ENCODE measurements at regions not wholly inside any gene's neighbourhood (a gene's known extent, or its start where the extent isn't known, plus 50 kb on each side); places are given as distances from the start of the nearest gene placed in this dataset.
A peak's percentile ranks its signal among the peaks of the same experiment; 100 is the strongest.

GRCh38 chr6:145489583-145489982 lies 245.7 kb downstream of the EPM2A start:
- Histone ChIP-seq H3K27ac (ENCODE audit: low read depth in 1 of 2, low read length in 2 of 2) (no peak overlapping the region), H3K9me3 (ENCODE audit: control insufficient read depth in 1 of 2, insufficient read depth in 1 of 2, low read length in 2 of 2) (peaks cover 0 to 12% of the 10 kb centered on the region in 2 experiments), H3K36me3 (ENCODE audit: insufficient read depth, low read length) (no peaks in the 10 kb centered on the region), H3K27me3 (ENCODE audit: control insufficient read depth in 1 of 2, insufficient read depth in 2 of 2, low read length in 2 of 2) (no peaks in the 10 kb centered on the region), H3K4me1 (ENCODE audit: insufficient read depth, low read length) (no peaks in the 10 kb centered on the region), H3K4me3 (ENCODE audit: low read length) (no peak overlapping the region)
- Mint-ChIP-seq H3K9me3 (peaks cover 16% of the 10 kb centered on the region), H3K4me3 (no peak overlapping the region), H3K27me3 (no peaks in the 10 kb centered on the region), H3K27ac (no peak overlapping the region), H3K36me3 (ENCODE audit: low read depth) (no peaks in the 10 kb centered on the region), H3K4me1 (ENCODE audit: low read depth) (no peaks in the 10 kb centered on the region)
- DNase-seq: no peak
- ChIA-PET POLR2A (no interaction called here), CTCF (no interaction called here)
- TF ChIP-seq, protein P1, sequence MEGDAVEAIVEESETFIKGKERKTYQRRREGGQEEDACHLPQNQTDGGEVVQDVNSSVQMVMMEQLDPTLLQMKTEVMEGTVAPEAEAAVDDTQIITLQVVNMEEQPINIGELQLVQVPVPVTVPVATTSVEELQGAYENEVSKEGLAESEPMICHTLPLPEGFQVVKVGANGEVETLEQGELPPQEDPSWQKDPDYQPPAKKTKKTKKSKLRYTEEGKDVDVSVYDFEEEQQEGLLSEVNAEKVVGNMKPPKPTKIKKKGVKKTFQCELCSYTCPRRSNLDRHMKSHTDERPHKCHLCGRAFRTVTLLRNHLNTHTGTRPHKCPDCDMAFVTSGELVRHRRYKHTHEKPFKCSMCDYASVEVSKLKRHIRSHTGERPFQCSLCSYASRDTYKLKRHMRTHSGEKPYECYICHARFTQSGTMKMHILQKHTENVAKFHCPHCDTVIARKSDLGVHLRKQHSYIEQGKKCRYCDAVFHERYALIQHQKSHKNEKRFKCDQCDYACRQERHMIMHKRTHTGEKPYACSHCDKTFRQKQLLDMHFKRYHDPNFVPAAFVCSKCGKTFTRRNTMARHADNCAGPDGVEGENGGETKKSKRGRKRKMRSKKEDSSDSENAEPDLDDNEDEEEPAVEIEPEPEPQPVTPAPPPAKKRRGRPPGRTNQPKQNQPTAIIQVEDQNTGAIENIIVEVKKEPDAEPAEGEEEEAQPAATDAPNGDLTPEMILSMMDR (IDR thresholded peaks at IDR 0.05): no peak
- intact Hi-C loops (cut with DNase I, micrococcal nuclease): no loop called here
- ATAC-seq (ENCODE audit: poor library complexity): no peak

DNA sequence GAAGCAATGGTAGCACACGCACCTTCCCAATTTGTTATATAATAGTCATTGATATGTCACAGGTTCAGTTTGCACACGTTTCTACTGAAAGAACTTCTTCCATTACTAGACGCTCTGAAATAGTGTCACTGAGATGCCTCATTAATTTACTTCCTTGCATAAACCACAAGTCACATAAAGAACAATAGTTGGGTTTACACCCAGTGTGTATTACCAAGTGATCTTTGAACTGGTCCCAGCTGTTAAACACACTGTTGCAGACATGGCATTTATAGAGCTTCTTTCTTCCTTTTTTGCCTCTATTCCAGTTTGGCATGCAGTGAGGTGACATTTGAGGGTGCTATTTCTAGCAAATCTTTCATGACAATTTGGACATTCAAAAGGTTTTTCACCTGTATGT lies 245.3 kb downstream of the EPM2A start:
- H3K27me3 ChIP-seq (ENCODE audit: control insufficient read depth in 1 of 2, insufficient read depth in 2 of 2, low read length in 2 of 2): no peaks in the 10 kb centered on the region
- no peak overlapping the region for H3K4me3 Mint-ChIP-seq
- H3K9me3 ChIP-seq (ENCODE audit: control insufficient read depth in 1 of 2, insufficient read depth in 1 of 2, low read length in 2 of 2): peaks cover 0 to 12% of the 10 kb centered on the region in 2 experiments
- TF ChIP-seq, protein P1 (IDR thresholded peaks at IDR 0.05): no peak
- H3K4me1 ChIP-seq (ENCODE audit: insufficient read depth, low read length): no peaks in the 10 kb centered on the region
- no peak overlapping the region for H3K4me3 ChIP-seq (ENCODE audit: low read length)
- no peaks in the 10 kb centered on the region for H3K4me1 Mint-ChIP-seq (ENCODE audit: low read depth)
- H3K9me3 Mint-ChIP-seq: peaks cover 16% of the 10 kb centered on the region
- ChIA-PET CTCF (no interaction called here), POLR2A (no interaction called here)
- H3K27me3 Mint-ChIP-seq: no peaks in the 10 kb centered on the region
- H3K27ac Mint-ChIP-seq: no peak overlapping the region
- no peak for ATAC-seq (ENCODE audit: poor library complexity)
- no peak overlapping the region for H3K27ac ChIP-seq (ENCODE audit: low read depth in 1 of 2, low read length in 2 of 2)
- intact Hi-C loops (cut with DNase I, micrococcal nuclease): no loop called here
- no peaks in the 10 kb centered on the region for H3K36me3 Mint-ChIP-seq (ENCODE audit: low read depth)
- no peaks in the 10 kb centered on the region for H3K36me3 ChIP-seq (ENCODE audit: insufficient read depth, low read length)
- DNase-seq: no peak

DNA sequence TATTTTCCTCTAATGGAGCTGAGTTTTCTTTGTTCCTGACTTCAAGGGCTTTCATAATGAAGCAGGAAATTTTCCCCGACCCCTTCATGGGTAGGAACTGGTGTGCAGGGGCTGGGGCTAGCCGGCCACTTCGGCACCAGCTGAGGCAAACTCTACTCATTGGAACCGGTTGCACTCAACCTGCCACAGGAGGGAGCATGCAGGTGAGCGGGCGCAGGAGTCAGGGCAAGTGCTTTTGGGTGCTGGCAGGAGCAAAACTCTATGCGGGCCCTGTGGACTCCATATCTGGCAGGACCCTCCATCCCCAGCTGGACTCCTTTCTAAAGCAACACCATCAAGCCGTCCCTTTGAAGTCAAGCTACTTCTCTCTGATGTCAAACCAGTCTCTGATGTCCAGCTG lies 244.2 kb downstream of the EPM2A start:
- Mint-ChIP-seq H3K36me3 (ENCODE audit: low read depth) (no peaks in the 10 kb centered on the region), H3K27me3 (no peaks in the 10 kb centered on the region), H3K4me1 (ENCODE audit: low read depth) (no peaks in the 10 kb centered on the region), H3K9me3 (peaks cover 19% of the 10 kb centered on the region), H3K27ac (no peak overlapping the region), H3K4me3 (no peak overlapping the region)
- CTCF ChIA-PET: no interaction called here
- no peak for ATAC-seq (ENCODE audit: poor library complexity)
- POLR2A ChIA-PET: no interaction called here
- H3K4me1 ChIP-seq (ENCODE audit: insufficient read depth, low read length): no peaks in the 10 kb centered on the region
- intact Hi-C loops (cut with DNase I, micrococcal nuclease): no loop called here
- no peaks in the 10 kb centered on the region for H3K27me3 ChIP-seq (ENCODE audit: control insufficient read depth in 1 of 2, insufficient read depth in 2 of 2, low read length in 2 of 2)
- no peak overlapping the region for H3K4me3 ChIP-seq (ENCODE audit: low read length)
- H3K27ac ChIP-seq (ENCODE audit: low read depth in 1 of 2, low read length in 2 of 2): no peak overlapping the region
- H3K9me3 ChIP-seq (ENCODE audit: control insufficient read depth in 1 of 2, insufficient read depth in 1 of 2, low read length in 2 of 2): peaks cover 0 to 15% of the 10 kb centered on the region in 2 experiments
- TF ChIP-seq, protein P1 (IDR thresholded peaks at IDR 0.05): no peak
- DNase-seq: peak in 1 of 14 experiments; percentile 1
- no peaks in the 10 kb centered on the region for H3K36me3 ChIP-seq (ENCODE audit: insufficient read depth, low read length)

Data from CD4-positive, alpha-beta T cell (primary cell).